Activated gamma-delta T cell (primary cell): ENCODE measurements at regions not wholly inside any gene's neighbourhood (a gene's known extent, or its start where the extent isn't known, plus 50 kb on each side); places are given as distances from the start of the nearest gene placed in this dataset.

Experiments
- DNase-seq: peaks from one replicate; lab custom pipeline; 2025; lab: John Stamatoyannopoulos, UW

- no peak for DNase-seq
Measured at GRCh38 chrX:69083801-69084200, 81.5 kb downstream of the PJA1 start.

- DNase-seq: no peak
Measured at GRCh38 chrX:69083361-69083760, 81.9 kb downstream of the PJA1 start.

- no peak for DNase-seq
Measured at GRCh38 chrX:69082753-69083150, 82.5 kb downstream of the PJA1 start.

- DNase-seq: no peak
Measured at GRCh38 chrX:69082055-69082752, 83.0 kb downstream of the PJA1 start.

- no peak for DNase-seq
Measured at GRCh38 chrX:69080855-69081465, 84.3 kb downstream of the PJA1 start.

- DNase-seq: no peak
Measured at GRCh38 chrX:69079268-69079667, 86.0 kb downstream of the PJA1 start.

GRCh38 chrX:69077895-69078455, 87.3 kb downstream of the PJA1 start:
- DNase-seq: no peak

GRCh38 chrX:69076088-69076487, 89.2 kb downstream of the PJA1 start:
- DNase-seq: no peak

- DNase-seq: no peak
Measured at GRCh38 chrX:69074726-69075125, 90.5 kb downstream of the PJA1 start.

- no peak for DNase-seq
Measured at GRCh38 chrX:69073721-69074120, 91.5 kb downstream of the PJA1 start.

GRCh38 chrX:69073241-69073640, 92.0 kb downstream of the PJA1 start:
- DNase-seq: no peak

- no peak for DNase-seq
Measured at GRCh38 chrX:69072486-69073006, 92.7 kb downstream of the PJA1 start.

- DNase-seq: no peak
Measured at GRCh38 chrX:69070949-69071650, 94.2 kb downstream of the PJA1 start.

- no peak for DNase-seq
Measured at GRCh38 chrX:69069876-69070275, 95.4 kb downstream of the PJA1 start.

GRCh38 chrX:69069086-69069445, 96.2 kb downstream of the PJA1 start:
- no peak for DNase-seq

GRCh38 chrX:69068301-69069085, 96.8 kb downstream of the PJA1 start:
- DNase-seq: no peak

- no peak for DNase-seq
Measured at GRCh38 chrX:69067841-69068240, 97.4 kb downstream of the PJA1 start.

GRCh38 chrX:69066966-69067525, 98.2 kb downstream of the PJA1 start:
- no peak for DNase-seq

- DNase-seq: no peak
Measured at GRCh38 chrX:69066021-69066757, 99.1 kb downstream of the PJA1 start.

GRCh38 chrX:69065451-69065850, 99.8 kb downstream of the PJA1 start:
- no peak for DNase-seq

GRCh38 chrX:69063486-69063885, 101.8 kb downstream of the PJA1 start:
- no peak for DNase-seq
